ENCODE measurements at regions not wholly inside any gene's neighbourhood (a gene's known extent, or its start where the extent isn't known, plus 50 kb on each side); places are given as distances from the start of the nearest gene placed in this dataset.
A peak's percentile ranks its signal among the peaks of the same experiment; 100 is the strongest.

DNA sequence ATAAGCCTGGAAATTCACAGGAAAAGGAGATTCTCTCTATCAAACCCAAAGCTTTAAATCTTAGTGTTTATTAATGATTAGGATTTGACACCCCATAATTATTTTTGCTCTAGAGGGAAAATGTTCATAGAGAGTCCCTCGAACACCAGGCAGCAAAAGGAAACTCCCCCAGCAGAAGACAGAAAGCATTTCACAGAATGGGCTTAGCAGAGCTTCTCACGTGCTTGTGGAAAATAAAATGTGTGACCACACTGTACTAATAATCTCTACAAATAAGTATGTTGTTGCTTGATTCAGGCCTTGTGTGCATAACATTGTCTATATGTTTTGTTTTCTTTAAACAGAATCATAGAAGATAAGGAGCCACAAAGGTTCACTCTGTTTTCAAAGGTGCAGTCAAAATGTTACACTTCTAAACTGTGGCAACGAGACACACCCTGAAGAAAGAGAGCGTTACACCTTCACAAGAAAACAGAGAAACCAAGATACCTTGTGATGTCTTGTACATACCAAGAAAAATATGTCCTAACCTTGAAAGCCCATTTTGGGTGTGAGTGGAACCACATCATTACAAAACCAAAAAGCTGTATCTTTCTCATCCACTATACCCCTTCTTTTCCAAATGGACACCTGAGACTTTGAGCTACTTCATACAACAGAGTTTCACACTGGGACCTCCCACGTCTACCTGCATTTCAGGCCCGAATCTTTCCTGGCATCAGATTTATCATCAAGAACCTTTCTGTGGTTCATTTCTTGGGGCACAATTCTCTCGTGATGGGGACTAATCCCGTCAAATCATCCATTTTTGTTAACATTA is 282.5 kb downstream of the ETS1 start:
- Histone ChIP-seq H3K27ac (no peak overlapping the region), H3K4me1 (peaks cover 36% of the 10 kb centered on the region), H3K36me3 (no peaks in the 10 kb centered on the region), H3K9me3 (replicated peaks) (no peaks in the 10 kb centered on the region), H3K27me3 (no peaks in the 10 kb centered on the region), H3K4me3 (no peak overlapping the region)
- DNase-seq, result no peak

DNA sequence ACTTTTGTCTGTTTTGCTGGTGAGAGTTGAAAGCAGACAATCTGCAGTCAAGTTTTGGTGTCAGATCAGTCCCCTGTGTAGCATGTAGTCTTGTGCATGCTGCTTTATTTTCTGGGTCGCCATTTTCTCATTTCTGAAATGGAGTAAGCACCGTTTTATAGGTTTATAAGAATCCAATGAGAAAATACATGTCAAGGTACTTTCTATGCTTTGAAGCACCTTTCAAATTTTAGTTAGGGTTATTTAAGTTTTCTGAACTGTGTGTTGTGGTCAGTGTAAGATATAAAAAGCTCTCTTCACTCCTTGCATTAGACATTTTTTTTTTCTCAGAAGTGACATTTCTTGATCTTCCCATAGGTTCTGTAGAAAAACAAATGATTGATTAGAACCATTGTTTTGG is 283.2 kb downstream of the ETS1 start:
- no peaks in the 10 kb centered on the region for H3K9me3 ChIP-seq (replicated peaks)

DNA sequence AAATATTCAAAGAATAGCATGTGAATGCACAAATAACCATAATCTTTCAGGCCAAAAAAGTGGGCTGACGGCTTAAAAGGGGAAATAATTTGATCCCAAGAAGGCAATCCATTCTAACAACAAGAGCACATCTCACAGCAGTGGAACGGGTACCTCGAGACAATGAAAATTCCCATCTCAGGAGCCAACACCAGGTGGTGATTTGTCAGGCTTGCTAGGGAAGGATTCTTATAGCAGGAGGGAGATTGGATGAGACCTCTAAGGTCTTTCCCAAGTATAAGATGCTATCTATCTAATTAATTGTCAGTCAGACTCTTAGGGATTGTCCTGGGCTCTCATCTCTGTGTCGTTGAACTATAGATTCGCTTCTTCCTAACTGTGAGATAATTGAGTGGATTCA is 284.0 kb downstream of the ETS1 start:
- H3K36me3 ChIP-seq, result no peaks in the 10 kb centered on the region
- H3K27me3 ChIP-seq, result no peaks in the 10 kb centered on the region
- peaks cover 50% of the 10 kb centered on the region for H3K4me1 ChIP-seq
- H3K27ac ChIP-seq, result peak overlapping the region; percentile 76
- peak in 1 of 2 experiments; percentile 22 for DNase-seq
- H3K9me3 ChIP-seq (replicated peaks), result no peaks in the 10 kb centered on the region
- H3K4me3 ChIP-seq, result no peak overlapping the region

More for the DNA sequence above, 283.2 kb downstream of the ETS1 start:
- Histone ChIP-seq H3K27ac (no peak overlapping the region), H3K36me3 (no peaks in the 10 kb centered on the region), H3K4me3 (no peak overlapping the region), H3K27me3 (no peaks in the 10 kb centered on the region), H3K4me1 (peaks cover 43% of the 10 kb centered on the region)
- no peak for DNase-seq

DNA sequence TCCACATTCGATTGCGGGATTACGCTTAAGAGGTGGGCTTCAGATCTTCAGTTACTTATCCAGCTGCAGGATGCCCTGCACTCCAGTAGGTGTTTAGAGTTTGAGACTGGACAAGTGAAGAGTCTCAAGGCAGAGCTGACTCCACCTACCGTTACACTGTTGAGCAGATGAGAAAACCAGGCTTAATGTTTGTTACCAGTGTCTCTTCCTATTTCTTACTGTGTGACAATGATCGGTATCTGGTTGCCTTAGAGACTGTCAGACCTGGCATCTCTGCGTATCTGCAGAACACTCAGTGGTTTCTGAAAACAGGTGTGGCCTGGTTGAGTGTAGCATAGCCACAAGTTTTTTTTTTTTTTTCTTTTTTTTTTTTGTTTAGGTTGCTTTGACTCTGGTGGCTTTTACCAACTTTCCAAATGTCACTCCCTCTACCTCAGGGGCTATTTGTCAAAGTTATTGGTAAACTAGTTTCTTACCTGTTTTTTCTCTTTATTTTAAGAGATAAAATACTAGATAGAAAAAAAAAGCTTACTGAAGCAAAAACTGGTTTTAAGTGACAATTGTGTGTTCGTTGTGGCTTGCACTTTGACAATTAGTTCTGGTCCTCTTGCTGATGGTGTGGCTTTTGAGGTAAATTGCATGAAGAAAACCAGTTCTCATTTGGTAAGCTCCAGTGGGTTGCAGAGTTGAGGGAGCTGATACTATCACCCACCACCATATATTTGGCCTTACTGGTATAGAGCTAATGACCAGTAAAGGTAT is 284.8 kb downstream of the ETS1 start:
- Histone ChIP-seq H3K27me3 (no peaks in the 10 kb centered on the region), H3K4me1 (peaks cover 58% of the 10 kb centered on the region), H3K9me3 (replicated peaks) (no peaks in the 10 kb centered on the region), H3K4me3 (no peak overlapping the region), H3K27ac (peak overlapping the region; percentile 76), H3K36me3 (no peaks in the 10 kb centered on the region)
- DNase-seq, result peak; percentile 67 to 80

DNA sequence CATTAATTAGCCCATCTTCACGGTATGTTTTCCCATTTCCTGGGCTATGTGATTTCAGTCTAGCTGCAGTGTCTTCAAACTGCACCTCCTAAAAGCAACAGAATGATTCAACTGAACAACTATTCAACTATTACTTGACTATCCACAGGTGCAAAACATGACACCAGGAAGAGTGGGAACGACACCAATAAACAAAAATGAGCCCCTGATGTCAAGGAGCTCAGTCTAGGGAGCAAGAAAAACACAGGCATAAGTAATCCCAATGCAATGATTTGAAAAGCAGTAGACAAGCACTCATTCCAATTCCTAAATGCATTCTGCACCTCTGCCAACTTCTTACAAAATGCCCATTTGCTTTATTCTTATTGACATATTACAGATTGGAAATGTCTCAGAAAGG is 285.6 kb downstream of the ETS1 start:
- no peaks in the 10 kb centered on the region for H3K36me3 ChIP-seq
- H3K9me3 ChIP-seq (replicated peaks), result no peaks in the 10 kb centered on the region
- peak overlapping the region; percentile 76 for H3K27ac ChIP-seq
- DNase-seq, result peak in 1 of 2 experiments; percentile 47
- H3K4me1 ChIP-seq, result peaks cover 67% of the 10 kb centered on the region
- no peak overlapping the region for H3K4me3 ChIP-seq
- no peaks in the 10 kb centered on the region for H3K27me3 ChIP-seq

DNA sequence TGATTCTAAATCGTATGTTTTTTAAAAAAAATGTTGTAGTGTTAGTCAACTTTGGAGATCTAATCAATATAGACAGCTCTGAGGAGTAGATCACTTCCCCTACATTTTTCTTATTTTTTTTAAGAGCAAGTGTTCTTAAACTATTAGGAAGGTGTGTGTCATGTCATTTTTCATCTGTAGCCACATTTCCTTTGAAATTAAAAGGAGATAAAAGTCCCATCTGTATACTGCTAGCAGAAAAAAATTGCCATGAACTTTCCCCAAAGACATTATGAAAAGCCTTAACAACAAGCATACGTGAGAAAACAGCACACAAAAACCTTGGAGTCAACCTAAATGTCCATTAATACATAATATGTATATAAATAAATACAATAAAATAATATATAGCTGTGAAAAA is 286.6 kb downstream of the ETS1 start:
- Histone ChIP-seq H3K27ac (peak overlapping the region; percentile 76), H3K27me3 (no peaks in the 10 kb centered on the region), H3K9me3 (replicated peaks) (no peaks in the 10 kb centered on the region), H3K4me1 (peaks cover 67% of the 10 kb centered on the region), H3K36me3 (no peaks in the 10 kb centered on the region), H3K4me3 (no peak overlapping the region)
- no peak for DNase-seq

DNA sequence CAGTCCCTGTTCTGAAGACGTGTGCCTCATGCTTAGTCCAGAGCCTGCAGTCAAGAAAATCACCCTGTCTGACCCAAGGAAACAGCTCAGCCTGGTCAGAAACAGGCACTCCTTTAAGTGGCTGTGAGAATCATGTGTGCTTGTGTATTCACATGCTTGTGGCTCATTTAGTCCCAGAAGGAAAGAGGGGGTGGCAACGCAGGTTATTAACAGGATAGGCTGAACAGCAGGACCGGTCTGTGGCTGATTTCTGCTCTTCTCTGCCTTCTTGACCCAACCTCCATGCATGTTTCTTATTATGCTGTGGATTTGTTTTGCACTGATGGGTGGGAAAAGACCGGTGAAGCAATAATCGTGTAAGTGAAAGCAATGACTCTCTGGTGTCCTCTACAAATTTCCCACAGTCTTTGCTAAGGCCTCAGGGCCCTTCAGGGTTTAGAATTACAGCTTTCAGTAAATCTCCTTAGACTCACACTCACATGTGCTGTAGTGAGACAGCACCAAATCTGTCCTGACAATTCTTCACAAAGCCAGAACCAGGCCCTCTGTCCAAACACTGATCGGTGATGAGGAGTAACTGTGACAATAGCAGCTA is 288.1 kb downstream of the ETS1 start:
- peak; percentile 18 to 72 for DNase-seq
- Histone ChIP-seq H3K4me1 (peaks cover 75% of the 10 kb centered on the region), H3K9me3 (replicated peaks) (no peaks in the 10 kb centered on the region), H3K4me3 (peak overlapping the region; percentile 17), H3K27ac (peak overlapping the region; percentile 78), H3K27me3 (no peaks in the 10 kb centered on the region), H3K36me3 (no peaks in the 10 kb centered on the region)

DNA sequence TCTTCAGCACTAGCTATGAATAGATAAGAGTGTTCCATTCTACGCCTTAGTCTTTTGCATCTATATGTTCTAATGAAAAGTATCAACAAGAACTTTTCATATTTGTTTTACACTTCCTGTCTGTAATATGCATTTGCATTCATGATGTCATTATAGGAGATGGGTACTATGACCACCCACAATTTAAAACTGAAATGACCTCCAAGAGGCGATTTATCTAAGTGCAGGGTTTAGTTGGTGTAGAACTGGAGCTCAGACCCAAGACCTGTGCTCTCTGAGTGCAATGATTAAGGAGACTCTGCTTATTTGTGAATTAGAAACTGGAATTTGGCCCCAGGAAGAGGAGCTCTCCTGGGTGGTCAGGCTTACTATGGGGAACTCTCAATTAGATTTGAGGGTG is 289.1 kb downstream of the ETS1 start:
- peaks cover 77% of the 10 kb centered on the region for H3K4me1 ChIP-seq
- peak; percentile 12 to 45 for DNase-seq
- H3K27ac ChIP-seq, result peak overlapping the region; percentile 78

DNA sequence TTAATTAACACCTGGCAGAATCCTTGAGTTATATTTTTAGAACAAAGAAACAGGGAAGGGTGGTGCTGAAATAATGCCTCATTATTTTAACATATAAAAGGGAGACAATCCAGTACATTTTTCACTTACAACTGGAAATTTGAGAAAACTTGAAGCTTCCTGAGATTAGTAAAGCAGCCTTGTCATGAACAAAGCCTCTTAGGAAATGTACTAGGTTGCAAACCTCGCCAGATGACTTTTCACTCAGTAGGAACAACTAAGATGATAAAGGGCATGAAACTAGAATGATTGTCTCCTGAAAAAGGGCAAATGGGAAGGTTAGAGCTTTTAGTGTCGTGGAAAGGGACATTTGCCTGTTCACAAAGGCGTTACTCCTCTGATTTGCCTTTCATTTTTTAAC is 289.6 kb downstream of the ETS1 start:
- Histone ChIP-seq H3K27ac (peak overlapping the region; percentile 78), H3K27me3 (no peaks in the 10 kb centered on the region), H3K4me1 (peaks cover 74% of the 10 kb centered on the region), H3K36me3 (no peaks in the 10 kb centered on the region), H3K4me3 (no peak overlapping the region), H3K9me3 (replicated peaks) (no peaks in the 10 kb centered on the region)
- peak in 1 of 2 experiments; percentile 28 for DNase-seq

More for the DNA sequence above, 289.1 kb downstream of the ETS1 start:
- Histone ChIP-seq H3K4me3 (no peak overlapping the region), H3K9me3 (replicated peaks) (no peaks in the 10 kb centered on the region), H3K27me3 (no peaks in the 10 kb centered on the region), H3K36me3 (no peaks in the 10 kb centered on the region)

DNA sequence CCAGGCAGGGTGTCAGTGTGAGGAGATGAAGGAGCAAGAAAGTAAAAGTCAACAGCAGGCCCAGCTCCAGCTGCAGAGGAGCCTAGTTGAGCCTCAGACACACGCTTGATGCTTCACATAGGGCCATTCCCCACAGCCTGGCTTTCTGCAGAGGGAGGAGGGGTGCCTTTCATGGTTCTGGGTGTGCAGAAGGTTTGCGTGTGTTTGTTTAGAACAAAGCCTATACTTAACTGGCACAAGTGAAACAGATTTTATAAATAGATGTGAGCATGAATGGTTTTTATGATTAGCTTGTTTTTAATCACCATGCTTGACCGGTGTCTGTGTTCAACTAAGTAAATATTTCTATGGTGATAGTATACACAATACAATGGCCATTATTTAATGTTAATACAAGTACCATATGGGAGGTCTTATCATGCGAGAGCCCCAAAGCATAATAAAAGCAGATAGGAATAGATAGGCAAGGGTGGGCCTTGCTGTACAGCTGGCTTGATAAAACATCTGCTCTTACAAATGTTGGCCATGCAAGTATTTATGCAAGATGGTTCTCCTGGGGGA is 290.2 kb downstream of the ETS1 start:
- no peak overlapping the region; the same call in 1 of the 2 replicates for H3K27ac ChIP-seq
- DNase-seq, result peak; percentile 15 to 28
- H3K36me3 ChIP-seq, result no peaks in the 10 kb centered on the region
- peaks cover 72% of the 10 kb centered on the region for H3K4me1 ChIP-seq
- no peaks in the 10 kb centered on the region for H3K27me3 ChIP-seq
- H3K9me3 ChIP-seq (replicated peaks), result no peaks in the 10 kb centered on the region
- H3K4me3 ChIP-seq, result no peak overlapping the region

DNA sequence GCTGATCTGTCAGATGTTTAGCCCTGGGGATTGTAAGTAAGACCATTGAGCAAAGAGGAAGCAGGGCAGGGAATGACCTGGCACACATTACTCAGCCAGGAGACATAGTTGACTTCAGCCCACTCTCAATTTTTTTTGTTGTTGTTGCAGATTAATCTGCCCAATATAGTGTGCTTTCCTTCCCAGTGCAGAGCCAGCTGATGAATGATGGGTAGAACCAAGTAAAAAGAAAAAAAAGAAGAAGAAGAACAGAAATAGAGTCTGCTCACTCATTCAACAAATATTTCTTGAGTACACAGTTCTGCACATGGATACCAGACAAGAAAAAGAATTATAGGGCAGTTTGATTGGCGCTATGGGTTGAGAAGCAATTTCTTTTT is 292.7 kb downstream of the ETS1 start:
- no peaks in the 10 kb centered on the region for H3K9me3 ChIP-seq (replicated peaks)
- no peaks in the 10 kb centered on the region for H3K36me3 ChIP-seq
- H3K27me3 ChIP-seq, result no peaks in the 10 kb centered on the region
- peak overlapping the region; percentile 82 for H3K27ac ChIP-seq
- no peak for DNase-seq
- no peak overlapping the region for H3K4me3 ChIP-seq
- peaks cover 52% of the 10 kb centered on the region for H3K4me1 ChIP-seq

DNA sequence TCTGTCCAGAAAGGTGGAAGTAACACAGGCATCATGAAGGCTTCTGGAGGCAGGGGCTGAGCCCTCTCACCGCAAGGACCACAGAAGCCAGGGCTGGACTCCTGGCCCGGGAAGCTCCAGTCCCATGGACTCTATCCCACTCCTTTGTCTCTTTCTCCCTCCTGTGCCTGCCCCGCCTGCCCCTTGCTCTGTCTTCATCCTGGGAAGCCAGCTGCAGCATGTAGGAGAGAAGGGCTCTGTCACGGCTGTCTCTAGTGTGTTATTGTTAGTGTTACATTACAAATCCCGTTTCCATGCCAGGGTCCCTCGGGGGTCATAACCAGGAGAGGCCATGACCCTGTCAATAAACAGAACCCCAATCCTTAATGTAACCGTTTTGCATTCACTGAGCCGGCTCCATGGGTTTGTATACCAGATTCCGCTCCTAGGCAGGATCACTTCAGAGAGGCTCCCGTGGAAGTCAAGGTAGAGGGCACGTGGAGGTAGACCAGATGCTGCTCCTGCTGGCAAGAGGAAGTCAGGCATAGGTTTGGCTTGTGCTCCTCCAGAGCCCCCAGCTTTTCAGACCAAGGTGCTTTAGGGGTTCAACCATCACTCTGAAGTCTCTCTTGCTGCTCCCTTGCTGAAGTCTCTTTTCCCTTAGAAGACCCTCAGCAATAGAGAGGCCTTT is 293.2 kb downstream of the ETS1 start:
- Histone ChIP-seq H3K27ac (peak overlapping the region; percentile 82), H3K36me3 (no peaks in the 10 kb centered on the region), H3K27me3 (no peaks in the 10 kb centered on the region), H3K4me3 (no peak overlapping the region; the same call in 1 of the 2 replicates), H3K4me1 (peaks cover 48% of the 10 kb centered on the region), H3K9me3 (replicated peaks) (no peaks in the 10 kb centered on the region)
- DNase-seq, result peak; percentile 86 to 88

DNA sequence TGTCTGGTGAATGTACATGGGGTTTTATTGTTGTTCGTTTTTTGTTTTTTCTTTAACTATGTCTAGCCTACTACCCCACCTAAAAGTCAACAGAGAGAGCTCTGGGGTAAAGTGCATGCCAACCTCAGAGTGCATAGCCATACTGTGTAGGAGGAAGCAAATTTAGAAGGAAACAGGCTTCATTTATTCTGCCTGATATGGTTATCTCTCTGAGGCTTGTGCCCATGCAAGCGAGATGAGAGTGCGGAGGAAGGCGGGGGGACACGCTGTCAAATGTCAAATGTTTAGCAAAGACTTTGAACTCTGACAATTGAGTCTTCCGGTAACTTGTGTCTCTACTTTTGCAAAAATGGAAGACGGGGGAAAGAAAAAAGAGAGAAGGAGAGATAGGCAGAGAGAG is 295.5 kb downstream of the ETS1 start:
- DNase-seq, result no peak
- Histone ChIP-seq H3K36me3 (no peaks in the 10 kb centered on the region), H3K27ac (no peak overlapping the region), H3K27me3 (no peaks in the 10 kb centered on the region), H3K9me3 (replicated peaks) (no peaks in the 10 kb centered on the region), H3K4me3 (no peak overlapping the region), H3K4me1 (peaks cover 25% of the 10 kb centered on the region)

DNA sequence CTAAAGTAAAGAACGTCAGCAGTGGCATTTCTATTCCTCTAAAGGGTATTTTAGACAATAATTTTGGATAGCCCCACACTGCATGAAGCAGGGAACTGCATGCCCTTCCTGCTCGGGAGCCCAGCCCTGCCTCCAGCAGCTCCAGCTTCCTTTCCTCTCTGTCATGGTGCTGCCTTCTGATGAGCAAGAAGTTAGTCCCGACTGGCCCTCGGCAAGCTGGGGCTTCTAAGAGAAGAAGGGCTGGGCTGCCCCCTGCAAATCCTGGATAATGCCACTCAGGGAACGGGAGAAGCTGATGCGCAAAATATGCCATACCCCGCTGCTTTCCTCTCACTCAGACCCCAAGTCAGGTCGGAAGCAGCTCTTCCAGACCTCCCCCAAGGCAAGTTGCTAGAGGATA is 296.4 kb downstream of the ETS1 start:
- peaks cover 24% of the 10 kb centered on the region for H3K4me1 ChIP-seq
- H3K9me3 ChIP-seq (replicated peaks), result no peaks in the 10 kb centered on the region
- no peak overlapping the region for H3K27ac ChIP-seq
- H3K36me3 ChIP-seq, result no peaks in the 10 kb centered on the region
- H3K27me3 ChIP-seq, result no peaks in the 10 kb centered on the region
- DNase-seq, result no peak
- H3K4me3 ChIP-seq, result no peak overlapping the region

Data from SJCRH30 (cell line).